Frontal cortex (tissue), 3 donors: ENCODE measurements at regions not wholly inside any gene's neighbourhood (a gene's known extent, or its start where the extent isn't known, plus 50 kb on each side); places are given as distances from the start of the nearest gene placed in this dataset.

ENCODE experiments used
- DNase-seq, 2 donors: peaks; one replicate each; pipeline ENCODE4 v3.0.0; 2012; ENCODE audit warnings: low spot score in 2 of 2
- FAIRE-seq: peaks from 2 replicates; lab custom pipeline; 2012; peaks lifted over from hg19 to GRCh38; lab: Jason Lieb, UNC
- donor health status: control.
- donor health status: control.
- donor health status: control.

- FAIRE-seq (no peak), DNase-seq (no peak)
Measured at GRCh38 chr2:129285012-129285411, 694.5 kb upstream of the RAB6C start.

GRCh38 chr2:129293326-129293725 lies 686.1 kb upstream of the RAB6C start:
- DNase-seq (no peak), FAIRE-seq (no peak)

GRCh38 chr2:129296396-129296795 lies 683.1 kb upstream of the RAB6C start:
- FAIRE-seq: no peak

GRCh38 chr2:129296806-129297205 lies 682.7 kb upstream of the RAB6C start:
- DNase-seq: peak in 1 of 2 donors; percentile 18
- no peak for FAIRE-seq

More at GRCh38 chr2:129296396-129296795, 683.1 kb upstream of the RAB6C start:
- DNase-seq: no peak

- FAIRE-seq (no peak), DNase-seq (no peak)
Measured at GRCh38 chr2:129297430-129297829, 682.0 kb upstream of the RAB6C start.

GRCh38 chr2:129299338-129299737 lies 680.1 kb upstream of the RAB6C start:
- DNase-seq (no peak), FAIRE-seq (no peak)

- DNase-seq: no peak
- FAIRE-seq: no peak
Measured at GRCh38 chr2:129299756-129300155, 679.7 kb upstream of the RAB6C start.

GRCh38 chr2:129300456-129300855 lies 679.0 kb upstream of the RAB6C start:
- DNase-seq: no peak
- FAIRE-seq: no peak

GRCh38 chr2:129301431-129301913 lies 678.0 kb upstream of the RAB6C start:
- DNase-seq (peak; percentile 14 to 28), FAIRE-seq (no peak)

GRCh38 chr2:129302106-129302505 lies 677.4 kb upstream of the RAB6C start:
- FAIRE-seq: no peak
- DNase-seq: no peak

- FAIRE-seq: no peak
- no peak for DNase-seq
Measured at GRCh38 chr2:129302561-129303183, 676.8 kb upstream of the RAB6C start.

GRCh38 chr2:129314120-129314519 lies 665.3 kb upstream of the RAB6C start:
- FAIRE-seq (no peak), DNase-seq (no peak)

GRCh38 chr2:129318581-129319421 lies 660.7 kb upstream of the RAB6C start:
- no peak for FAIRE-seq

GRCh38 chr2:129319422-129319717 lies 660.1 kb upstream of the RAB6C start:
- FAIRE-seq (no peak), DNase-seq (no peak)

More at GRCh38 chr2:129318581-129319421, 660.7 kb upstream of the RAB6C start:
- DNase-seq: no peak

GRCh38 chr2:129320288-129320687 lies 659.2 kb upstream of the RAB6C start:
- DNase-seq (no peak), FAIRE-seq (no peak)

GRCh38 chr2:129324349-129324748 lies 655.1 kb upstream of the RAB6C start:
- DNase-seq: no peak
- no peak for FAIRE-seq

- DNase-seq (no peak), FAIRE-seq (no peak)
Measured at GRCh38 chr2:129325151-129325550, 654.3 kb upstream of the RAB6C start.

GRCh38 chr2:129329574-129329973 lies 649.9 kb upstream of the RAB6C start:
- no peak for DNase-seq
- FAIRE-seq: no peak

- DNase-seq (no peak), FAIRE-seq (no peak)
Measured at GRCh38 chr2:129330504-129330903, 649.0 kb upstream of the RAB6C start.

GRCh38 chr2:129331638-129332037 lies 647.8 kb upstream of the RAB6C start:
- no peak for FAIRE-seq

GRCh38 chr2:129334128-129334527 lies 645.3 kb upstream of the RAB6C start:
- DNase-seq: no peak

More at GRCh38 chr2:129331638-129332037, 647.8 kb upstream of the RAB6C start:
- DNase-seq: no peak

More at GRCh38 chr2:129334128-129334527, 645.3 kb upstream of the RAB6C start:
- FAIRE-seq: no peak
